GM12873 (cell line): ENCODE measurements at regions not wholly inside any gene's neighbourhood (a gene's known extent, or its start where the extent isn't known, plus 50 kb on each side); places are given as distances from the start of the nearest gene placed in this dataset.

Source experiments
- TF ChIP-seq, protein P1 (sequence below): IDR thresholded peaks from 2 replicates; pipeline ENCODE4 v1.5.1; 2012; ENCODE audit warnings: low read depth, mild to moderate bottlenecking, moderate library complexity, low read length, control low read depth; ENCODE audit not compliant: insufficient read depth; ENCODE audit errors: missing control alignments

DNA sequence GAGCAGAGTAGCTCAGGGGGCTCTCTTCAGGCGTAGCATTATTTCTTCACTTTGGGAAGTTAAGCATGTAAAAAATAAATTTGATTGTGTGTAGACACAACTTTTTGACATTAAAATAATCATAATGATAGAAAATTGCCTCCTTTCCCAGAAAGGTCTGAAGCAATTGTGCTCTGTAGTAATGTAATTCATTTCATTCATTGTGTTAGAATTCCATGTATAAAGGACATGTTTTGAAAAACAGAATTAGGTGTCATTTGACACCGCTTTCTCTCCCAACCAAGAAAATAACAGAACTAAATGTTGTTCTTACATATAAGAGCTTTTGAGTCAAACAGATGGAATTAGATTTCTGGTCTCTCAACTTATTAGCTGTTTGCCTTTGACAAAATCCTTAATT lies 1064.2 kb upstream of the FAM98A start:
- TF ChIP-seq, protein P1, sequence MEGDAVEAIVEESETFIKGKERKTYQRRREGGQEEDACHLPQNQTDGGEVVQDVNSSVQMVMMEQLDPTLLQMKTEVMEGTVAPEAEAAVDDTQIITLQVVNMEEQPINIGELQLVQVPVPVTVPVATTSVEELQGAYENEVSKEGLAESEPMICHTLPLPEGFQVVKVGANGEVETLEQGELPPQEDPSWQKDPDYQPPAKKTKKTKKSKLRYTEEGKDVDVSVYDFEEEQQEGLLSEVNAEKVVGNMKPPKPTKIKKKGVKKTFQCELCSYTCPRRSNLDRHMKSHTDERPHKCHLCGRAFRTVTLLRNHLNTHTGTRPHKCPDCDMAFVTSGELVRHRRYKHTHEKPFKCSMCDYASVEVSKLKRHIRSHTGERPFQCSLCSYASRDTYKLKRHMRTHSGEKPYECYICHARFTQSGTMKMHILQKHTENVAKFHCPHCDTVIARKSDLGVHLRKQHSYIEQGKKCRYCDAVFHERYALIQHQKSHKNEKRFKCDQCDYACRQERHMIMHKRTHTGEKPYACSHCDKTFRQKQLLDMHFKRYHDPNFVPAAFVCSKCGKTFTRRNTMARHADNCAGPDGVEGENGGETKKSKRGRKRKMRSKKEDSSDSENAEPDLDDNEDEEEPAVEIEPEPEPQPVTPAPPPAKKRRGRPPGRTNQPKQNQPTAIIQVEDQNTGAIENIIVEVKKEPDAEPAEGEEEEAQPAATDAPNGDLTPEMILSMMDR: no peak

DNA sequence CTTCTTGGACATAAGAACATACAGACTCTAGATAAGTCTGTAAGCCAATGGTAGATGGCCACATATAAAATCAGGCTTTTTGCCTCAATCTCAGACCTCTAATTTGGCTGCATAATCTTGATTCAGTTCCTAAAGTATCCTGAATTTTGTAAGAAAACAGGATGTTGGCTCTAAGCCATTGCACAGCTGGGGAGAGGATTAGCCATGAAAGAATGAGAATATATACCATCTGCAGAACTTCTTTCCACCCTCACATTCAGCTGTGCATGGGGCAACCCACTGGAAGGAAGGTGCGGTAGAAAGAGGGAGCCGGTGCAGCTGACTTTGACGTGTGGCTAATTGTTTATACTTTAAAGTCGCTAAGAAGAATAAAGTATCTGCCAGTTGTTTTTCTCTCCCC lies 1061.6 kb upstream of the FAM98A start:
- TF ChIP-seq, protein P1: no peak

DNA sequence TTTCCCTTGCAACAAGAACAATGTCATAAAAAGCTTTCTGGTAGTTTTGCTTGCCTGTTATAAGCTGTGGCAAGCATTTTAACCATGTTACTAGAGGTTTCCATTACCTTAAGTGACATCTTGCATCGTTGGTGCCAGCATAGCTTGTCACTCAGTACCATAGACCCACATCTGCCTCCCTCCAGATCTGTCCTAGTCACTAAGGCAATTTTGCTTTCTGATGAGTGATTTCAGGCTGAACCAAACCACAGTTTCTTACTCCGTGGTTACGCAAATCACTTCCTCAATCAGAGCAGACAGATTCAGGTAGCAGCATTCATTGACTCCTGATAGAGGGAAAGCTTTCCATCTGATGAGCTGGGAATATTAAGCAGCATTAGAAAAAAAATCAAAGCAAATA lies 1057.5 kb upstream of the FAM98A start:
- TF ChIP-seq, protein P1: no peak

DNA sequence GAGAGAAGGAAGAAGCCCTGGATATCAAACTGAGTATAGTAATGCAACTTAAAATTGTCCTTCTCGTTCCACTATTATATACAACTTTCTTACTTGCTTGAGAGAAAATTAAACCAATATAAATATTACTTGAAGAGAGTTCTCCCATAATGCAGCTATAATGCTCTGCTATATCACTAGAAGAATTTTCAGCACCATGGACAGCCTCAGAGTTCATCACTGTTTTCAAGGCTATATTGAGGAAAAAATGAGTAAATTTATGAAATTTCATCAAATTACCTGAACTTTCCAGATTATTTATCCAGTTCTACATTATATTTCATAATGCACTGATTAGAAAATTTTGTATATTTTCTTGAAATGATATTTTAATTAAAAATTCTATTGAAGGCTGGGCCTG lies 1053.5 kb upstream of the FAM98A start:
- TF ChIP-seq, protein P1: no peak

DNA sequence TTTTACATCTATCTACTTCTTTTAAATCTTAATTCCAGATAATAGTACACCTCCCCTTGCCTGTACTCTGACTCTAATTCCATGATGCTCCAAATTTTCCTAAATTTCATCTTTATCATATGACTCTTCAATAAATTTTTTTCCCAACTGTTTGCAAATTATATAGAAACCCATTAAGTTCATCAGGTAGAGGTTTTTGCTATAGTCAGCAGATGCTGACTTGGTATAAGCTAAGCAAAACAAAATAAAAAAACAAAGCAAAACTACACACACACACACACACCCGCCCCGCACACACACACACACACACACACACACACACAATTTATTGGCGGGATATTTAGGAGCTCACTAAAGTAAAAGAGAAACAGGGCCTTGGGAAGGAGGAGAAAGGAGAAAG lies 1047.8 kb upstream of the FAM98A start:
- TF ChIP-seq, protein P1: no peak

DNA sequence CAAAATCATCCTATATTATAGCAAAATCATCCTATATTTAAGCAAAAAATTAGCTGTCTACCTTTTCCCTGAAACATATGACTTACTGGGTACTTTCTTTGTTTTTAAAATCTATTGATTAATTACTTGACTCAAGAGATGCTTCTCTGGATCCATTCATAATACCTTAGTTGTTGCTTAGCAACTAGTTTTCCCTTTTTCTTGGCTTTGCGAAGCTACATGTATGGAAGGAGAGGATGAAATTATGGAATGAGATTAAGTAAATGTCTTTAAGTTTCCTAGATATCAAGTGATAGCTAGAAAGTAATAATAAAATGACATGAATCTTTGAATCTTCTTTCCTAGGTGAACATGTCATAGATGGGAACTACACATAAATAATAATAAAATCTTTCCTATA lies 1033.2 kb upstream of the FAM98A start:
- TF ChIP-seq, protein P1: no peak

DNA sequence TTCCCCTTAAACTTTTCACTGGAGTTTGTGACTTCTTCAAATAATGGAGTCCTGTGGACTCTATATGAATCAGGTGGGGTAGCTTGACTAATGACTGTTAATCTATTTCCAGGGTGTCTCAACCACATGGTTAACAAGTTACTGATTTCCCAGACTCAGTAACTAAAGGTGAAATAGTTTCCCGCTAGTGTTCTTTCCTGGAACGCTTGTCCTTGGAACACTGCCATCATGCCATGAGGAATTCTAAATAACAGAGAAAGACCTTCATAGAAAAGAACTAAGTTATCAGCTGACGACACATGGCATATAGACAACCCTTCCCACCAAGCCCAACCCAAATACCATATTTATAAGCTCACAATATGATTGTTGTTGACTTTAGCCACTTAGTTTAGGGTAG lies 1027.9 kb upstream of the FAM98A start:
- TF ChIP-seq, protein P1: no peak
